H1 (cell line): ENCODE measurements at regions not wholly inside any gene's neighbourhood (a gene's known extent, or its start where the extent isn't known, plus 50 kb on each side); places are given as distances from the start of the nearest gene placed in this dataset.

Experiments used
- CHD2 ChIP-seq: IDR thresholded peaks from 2 replicates; pipeline ENCODE4 v1.6.1; 2012; ENCODE audit warnings: low read length, improper control_type of control experiment
- CTCF ChIP-seq, 3 experiments: IDR thresholded peaks; 1 replicate in 2 of 3; 2 replicates in 1 of 3; pipeline versions ENCODE4 v1.5.1 to v1.6.1; 2011; ENCODE audit warnings: low read length in 3 of 3, mild to moderate bottlenecking in 3 of 3, inconsistent platforms in 2 of 3, low read depth in 1 of 3, moderate library complexity in 1 of 3; ENCODE audit not compliant: insufficient read depth in 1 of 3; ENCODE audit errors: control extremely low read depth in 1 of 3
- NRF1 ChIP-seq: IDR thresholded peaks from 2 replicates; pipeline ENCODE4 v1.6.1; 2011; ENCODE audit warnings: mild to moderate bottlenecking, low read depth, low read length, improper control_type of control experiment
- POLR2AphosphoS5 ChIP-seq: IDR thresholded peaks from 2 replicates; pipeline ENCODE4 v1.6.1; 2011; ENCODE audit warnings: low read depth, low read length
- RAD21 ChIP-seq, 2 experiments: IDR thresholded peaks in 1 of 2; conservative IDR thresholded peaks in 1 of 2; 2 replicates each; pipeline ENCODE4 v1.6.1; 2011; ENCODE audit warnings: low read depth in 2 of 2, low read length in 2 of 2, improper control_type of control experiment in 1 of 2, inconsistent platforms in 1 of 2, mild to moderate bottlenecking in 1 of 2, moderate library complexity in 1 of 2
- SP2 ChIP-seq: IDR thresholded peaks from 2 replicates; pipeline ENCODE4 v1.6.1; 2012; ENCODE audit warnings: mild to moderate bottlenecking, low read length, inconsistent platforms

GRCh38 chr10:4266416-4267085, 481.5 kb upstream of the KLF6 start:
- TF ChIP-seq POLR2AphosphoS5 (no peak), SP2 (no peak), CTCF (IDR thresholded peaks at IDR 0.05; ENCODE audit: control extremely low read depth in 1 of 3, insufficient read depth in 1 of 3, low read depth in 1 of 3, low read length in 3 of 3) (no peak), NRF1 (no peak), CHD2 (no peak), RAD21 (IDR thresholded peaks at IDR 0.05 in 1 of 2, conservative IDR thresholded peaks at IDR 0.05 in 1 of 2; ENCODE audit: low read depth in 2 of 2, low read length in 2 of 2) (no peak)
